GM19463 (cell line): ENCODE measurements at regions not wholly inside any gene's neighbourhood (a gene's known extent, or its start where the extent isn't known, plus 50 kb on each side); places are given as distances from the start of the nearest gene placed in this dataset.
A peak's percentile ranks its signal among the peaks of the same experiment; 100 is the strongest.

Source experiments
- ATAC-seq: cut with Tn5 transposase; IDR thresholded peaks from one replicate; pipeline ENCODE4 v1.9.1; 2021; ENCODE audit warnings: mild to moderate bottlenecking, moderate library complexity; ENCODE audit not compliant: unreplicated experiment

- no peak for ATAC-seq
Observed at GRCh38 chr3:102078401-102078800, 229.1 kb downstream of the NFKBIZ start.

DNA sequence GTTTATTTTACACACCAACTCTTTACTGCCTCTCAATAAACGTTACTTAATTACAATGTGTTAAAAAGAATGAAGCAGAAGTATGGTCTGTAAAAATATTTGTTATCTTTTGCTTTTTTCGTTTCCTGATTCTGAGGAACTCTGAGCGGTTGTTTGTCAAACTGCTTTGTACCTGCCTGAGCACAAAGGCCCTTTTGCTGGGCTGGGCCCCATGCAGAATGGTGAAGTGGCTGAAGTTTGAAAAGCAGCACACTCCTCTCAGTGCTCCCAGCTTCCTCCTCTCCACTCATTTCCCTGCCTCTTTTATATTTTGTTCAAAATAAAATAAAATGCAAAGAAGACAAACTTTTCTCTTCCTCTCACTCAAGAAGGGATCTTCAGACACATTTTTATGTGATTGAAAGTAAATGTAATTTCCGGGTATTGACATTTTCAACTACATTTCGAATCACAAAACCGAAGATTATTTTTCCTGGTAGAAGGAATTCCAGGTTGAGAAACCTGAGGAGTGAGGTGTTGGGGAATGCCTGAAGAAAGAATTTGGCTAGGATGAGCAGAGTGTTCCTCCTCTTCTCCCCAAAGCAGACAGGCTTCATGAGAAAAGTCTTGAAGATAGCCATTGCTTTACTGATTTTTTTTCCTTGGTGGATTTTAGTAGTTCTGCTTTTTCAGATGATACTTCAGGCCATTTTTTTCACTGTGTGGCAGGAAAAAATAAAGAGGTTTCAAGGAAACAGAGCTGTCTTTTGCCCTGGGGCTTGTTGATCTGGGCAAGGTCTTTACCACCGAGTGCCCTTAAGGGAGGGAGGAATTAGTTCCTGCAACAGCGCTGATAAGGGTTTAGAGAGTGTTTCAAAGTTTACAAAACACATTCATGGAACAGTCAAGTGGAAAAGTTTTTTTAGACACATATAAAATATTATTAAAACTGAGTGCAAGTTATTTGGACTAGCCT is 229.8 kb downstream of the NFKBIZ start:
- no peak for ATAC-seq

- no peak for ATAC-seq
Observed at GRCh38 chr3:102079809-102080197, 230.5 kb downstream of the NFKBIZ start.

DNA sequence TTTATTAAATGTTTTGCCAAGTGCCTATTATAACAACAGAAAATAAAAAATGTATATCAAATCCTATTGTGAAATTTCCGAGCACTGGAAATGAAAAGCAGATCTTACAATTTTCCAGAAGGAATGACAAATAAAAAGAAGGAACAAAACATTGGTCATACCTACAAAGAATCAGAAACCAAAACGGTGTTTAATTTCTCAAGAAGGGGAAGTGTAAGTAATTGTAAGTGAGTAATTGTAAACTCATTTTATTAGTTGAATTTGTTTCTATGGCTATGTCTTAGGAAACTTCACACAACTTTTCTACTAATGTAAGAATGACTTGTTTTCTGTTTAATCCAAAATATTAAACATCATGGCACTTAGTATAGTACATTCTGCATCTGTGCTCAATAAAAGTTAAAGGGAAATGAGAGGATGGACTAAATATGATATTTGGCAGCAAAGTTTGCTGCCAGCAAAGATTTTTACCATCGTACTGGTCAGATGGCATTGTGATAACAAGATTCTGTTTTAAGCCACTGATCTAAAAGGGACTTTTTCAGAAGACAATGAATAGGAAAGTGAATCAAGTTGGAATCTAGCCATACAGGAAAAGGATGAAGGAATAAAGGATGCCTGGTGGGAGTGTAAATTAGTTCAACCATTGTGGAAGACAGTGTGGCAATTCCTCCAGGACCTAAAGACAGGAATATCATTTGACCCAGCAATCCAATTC is 232.4 kb downstream of the NFKBIZ start:
- no peak for ATAC-seq

- ATAC-seq: no peak
Observed at GRCh38 chr3:102083473-102083872, 234.2 kb downstream of the NFKBIZ start.

GRCh38 chr3:102084006-102084405 is 234.7 kb downstream of the NFKBIZ start:
- ATAC-seq: no peak

DNA sequence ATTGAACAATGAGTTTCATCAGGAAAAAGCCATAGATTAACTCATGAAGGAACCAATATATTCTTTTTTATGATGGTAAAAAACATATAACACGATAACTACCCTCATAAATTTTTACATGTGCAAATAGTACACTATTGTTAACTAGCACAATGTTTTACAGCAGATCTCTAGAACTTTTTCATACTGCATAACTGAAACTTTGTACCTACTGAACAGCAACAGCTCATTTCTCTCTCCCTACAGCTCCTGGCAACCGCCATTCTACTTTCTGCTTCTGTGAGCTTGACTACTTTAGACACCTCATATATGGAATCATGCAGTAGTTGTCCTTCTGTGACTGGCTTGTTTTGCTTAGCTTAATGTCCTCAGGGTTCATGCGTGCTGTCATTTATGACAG is 235.4 kb downstream of the NFKBIZ start:
- no peak for ATAC-seq

- peak; percentile 63 for ATAC-seq
Observed at GRCh38 chr3:102085431-102086176, 236.3 kb downstream of the NFKBIZ start.

DNA sequence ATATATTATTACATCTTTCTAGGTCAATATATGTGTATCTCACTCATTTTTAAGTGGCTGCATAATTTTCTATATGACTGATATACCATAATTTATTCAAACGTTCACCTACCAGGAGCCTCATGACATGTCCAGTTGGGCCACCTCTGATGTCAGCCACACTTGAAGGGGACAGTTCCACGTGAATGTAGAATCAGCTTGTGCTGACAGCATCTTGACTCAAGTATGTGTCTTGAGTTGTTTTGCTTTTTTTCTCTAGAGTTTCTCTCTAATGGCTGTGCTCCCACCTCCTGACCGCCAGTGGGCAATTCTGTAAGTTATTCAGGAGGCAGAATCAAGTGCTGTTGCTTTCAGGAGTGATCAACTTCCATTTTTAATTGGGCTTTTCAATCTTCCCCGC is 237.9 kb downstream of the NFKBIZ start:
- ATAC-seq: no peak

DNA sequence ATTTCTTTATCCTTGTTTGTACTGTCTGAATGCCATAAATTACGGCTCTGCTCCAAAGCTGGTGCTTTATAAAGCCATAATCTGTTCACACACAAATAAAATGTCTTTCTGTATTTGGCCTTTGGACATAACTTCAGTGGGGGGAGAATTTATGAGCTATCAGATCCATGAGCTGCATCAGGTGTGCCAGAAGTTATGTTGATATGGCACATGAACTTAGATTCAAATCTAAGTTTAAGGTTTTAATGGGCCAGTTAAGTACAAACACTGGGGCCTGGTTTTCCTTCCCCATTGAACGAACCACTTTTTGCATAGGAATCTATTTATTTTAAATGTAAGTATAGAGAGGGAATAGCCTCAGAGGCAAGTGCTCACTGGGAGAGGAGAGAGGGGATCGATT is 239.9 kb downstream of the NFKBIZ start:
- ATAC-seq: no peak

GRCh38 chr3:102089904-102090720 is 240.8 kb downstream of the NFKBIZ start:
- ATAC-seq: no peak

DNA sequence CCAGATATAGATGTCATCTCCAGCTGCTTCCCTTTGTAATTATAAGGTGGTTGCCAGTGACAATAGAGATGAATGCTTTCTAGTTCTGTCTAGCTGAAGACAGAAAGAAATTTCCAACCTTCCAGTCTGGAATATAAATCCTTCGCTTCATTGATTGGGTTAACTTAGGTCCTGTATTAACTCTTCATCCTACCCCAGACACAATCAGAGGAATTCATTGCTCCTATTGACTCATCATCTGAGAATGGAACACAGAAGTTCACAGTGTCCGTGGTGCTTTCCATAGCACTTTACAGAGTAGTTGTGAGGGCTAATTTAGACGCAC is 241.4 kb downstream of the NFKBIZ start:
- ATAC-seq: no peak

DNA sequence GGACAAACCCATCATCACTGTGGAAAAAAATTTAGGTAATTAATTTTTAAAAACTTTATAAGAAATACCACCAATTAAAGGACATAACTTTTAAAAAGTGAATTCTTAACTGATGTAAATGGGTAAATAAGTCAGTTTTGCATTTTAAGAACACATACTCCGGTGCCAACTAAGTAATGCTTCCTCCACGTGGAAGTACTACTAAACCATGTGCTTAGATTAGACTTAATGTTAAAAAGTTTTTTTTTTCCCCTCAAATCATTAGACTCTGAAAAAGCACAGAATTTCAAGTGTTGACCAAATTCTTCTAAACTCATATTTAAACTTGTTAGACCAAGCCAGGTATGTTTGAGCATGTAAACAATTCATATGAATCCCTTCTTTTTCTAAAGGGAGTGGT is 242.0 kb downstream of the NFKBIZ start:
- ATAC-seq: no peak

- ATAC-seq: peak; percentile 55
Observed at GRCh38 chr3:102092617-102093466, 243.5 kb downstream of the NFKBIZ start.

GRCh38 chr3:102094506-102094905 is 245.2 kb downstream of the NFKBIZ start:
- ATAC-seq: no peak

- ATAC-seq: no peak
Observed at GRCh38 chr3:102095383-102095782, 246.1 kb downstream of the NFKBIZ start.

DNA sequence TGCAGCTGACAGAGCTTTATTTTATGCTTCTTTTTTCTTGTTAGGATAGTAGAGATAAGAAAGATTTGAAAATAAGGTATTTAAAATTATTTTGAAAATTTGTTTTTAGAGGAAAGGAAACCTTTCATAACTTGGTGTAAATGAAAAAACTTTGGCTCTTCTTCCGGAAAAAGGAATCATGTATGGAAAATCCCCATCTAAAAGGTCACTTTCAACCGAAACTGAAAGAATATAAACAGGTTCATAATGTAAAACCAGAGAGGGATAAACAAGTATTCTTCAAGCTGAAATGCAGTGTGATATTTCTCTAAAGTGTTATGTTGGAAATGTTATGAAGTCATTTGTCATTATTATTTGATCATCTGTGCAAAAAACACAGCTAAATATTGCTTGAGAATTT is 246.8 kb downstream of the NFKBIZ start:
- no peak for ATAC-seq

DNA sequence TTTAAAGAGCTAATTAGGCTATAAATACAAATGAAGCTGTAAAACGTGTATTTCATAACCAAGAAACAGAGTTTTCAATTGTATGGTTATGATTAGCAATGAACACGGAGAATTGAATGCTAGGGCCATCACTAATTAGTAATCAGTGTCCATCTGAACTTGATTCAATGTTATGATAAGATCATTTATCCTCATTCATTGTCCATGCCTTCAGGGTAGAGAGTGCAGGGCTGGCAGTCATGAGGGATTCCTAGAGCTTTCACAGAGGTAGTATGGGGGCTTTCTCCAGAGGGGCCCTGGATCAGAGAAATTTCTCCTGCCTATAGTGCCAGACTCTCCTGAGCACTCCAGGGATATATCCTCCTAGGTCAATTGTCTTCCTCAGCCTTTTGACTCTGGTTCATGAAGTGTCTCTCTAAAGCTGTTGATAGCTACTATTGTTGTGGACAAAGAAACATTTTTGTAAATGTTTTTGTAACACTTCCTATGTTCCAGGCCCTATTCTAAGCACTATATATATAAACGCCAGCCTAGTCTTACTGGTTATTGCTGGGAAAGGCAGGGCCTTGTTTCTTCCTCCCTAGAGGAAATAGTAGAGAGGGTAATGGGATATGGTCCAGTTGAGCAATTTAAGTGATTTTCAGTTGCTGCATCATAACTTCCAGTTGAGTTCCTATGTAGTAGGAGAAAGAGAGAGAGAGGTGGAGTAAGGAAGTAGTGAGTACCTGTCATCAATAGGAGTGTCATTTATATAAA is 249.0 kb downstream of the NFKBIZ start:
- no peak for ATAC-seq

DNA sequence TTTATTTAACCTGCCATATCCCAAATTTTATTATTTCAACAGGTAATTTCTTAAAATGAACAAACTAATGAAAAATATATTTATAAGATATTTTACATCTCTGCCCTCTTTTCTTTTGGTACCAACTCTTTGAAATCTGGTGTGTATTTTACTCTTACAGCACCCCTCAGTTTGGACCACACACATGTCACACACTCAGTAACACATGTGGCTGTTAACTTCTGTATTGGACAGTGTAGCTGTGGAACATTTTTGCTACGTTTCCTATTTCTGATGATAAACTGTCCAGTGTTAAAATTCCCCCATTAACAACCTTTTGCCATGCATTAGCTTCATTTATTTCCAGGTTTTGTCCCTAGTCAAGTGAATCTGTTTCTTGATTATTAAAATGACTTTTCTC is 250.6 kb downstream of the NFKBIZ start:
- ATAC-seq: no peak
